ENCODE measurements at regions not wholly inside any gene's neighbourhood (a gene's known extent, or its start where the extent isn't known, plus 50 kb on each side); places are given as distances from the start of the nearest gene placed in this dataset.

DNA sequence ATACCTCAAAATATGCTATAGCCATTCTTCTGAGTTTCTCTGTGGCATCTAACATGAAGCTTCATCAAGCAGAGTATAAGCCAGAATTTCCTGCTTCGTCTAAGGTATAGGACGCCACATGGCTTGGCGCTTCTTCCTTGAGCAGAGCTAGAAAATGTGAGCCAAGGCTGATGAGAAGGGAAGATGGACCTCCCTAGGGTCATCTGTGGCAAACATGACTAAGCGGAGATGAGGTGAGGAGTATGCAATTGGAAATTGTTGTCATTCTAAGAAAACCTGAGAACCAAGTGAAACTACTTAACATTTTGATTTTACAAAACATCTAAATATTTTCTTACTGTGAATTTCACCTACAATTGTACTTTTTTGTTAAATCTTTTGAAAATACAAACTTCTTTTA lies 466.5 kb downstream of the PSAT1 start:
- no peak for DNase-seq

DNA sequence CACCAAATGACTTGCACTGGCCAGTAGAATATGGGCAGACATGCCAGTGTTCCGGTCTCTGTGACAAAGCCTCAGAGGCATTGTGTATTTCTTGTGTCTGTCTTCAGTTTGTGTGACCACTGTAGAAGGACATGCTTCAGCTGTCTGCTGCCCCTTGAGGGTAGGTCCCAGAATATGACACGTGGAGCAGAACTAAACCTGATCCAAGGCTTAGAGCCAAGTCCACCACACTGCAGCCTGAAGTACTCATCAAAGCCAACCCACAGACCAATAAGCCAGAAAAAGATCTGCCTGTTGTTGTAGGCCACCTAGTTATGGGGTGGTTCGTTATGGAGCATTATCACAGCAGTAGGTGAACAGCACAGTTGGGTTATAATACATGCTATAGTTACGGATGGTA lies 468.9 kb downstream of the PSAT1 start:
- peak; percentile 39 for DNase-seq

DNA sequence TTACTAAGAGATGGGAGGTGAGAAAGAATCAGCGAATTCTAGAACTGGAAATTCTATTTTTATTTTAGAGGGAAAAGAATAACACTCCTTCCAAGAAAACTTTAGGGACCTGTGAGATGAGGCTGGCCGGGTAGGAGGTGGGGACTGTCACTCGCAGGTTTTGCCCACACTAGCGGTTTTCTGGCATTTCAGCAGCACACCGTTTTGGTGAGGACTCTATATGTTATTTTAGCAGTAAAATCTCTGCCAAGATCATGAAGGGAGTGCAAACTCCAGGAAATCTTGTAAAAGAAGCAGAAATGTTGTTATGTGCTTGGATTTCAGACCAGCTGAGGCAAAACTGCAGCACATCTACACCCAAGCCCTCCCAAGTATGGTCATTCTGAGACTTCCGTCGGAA lies 470.6 kb downstream of the PSAT1 start:
- DNase-seq: no peak

DNA sequence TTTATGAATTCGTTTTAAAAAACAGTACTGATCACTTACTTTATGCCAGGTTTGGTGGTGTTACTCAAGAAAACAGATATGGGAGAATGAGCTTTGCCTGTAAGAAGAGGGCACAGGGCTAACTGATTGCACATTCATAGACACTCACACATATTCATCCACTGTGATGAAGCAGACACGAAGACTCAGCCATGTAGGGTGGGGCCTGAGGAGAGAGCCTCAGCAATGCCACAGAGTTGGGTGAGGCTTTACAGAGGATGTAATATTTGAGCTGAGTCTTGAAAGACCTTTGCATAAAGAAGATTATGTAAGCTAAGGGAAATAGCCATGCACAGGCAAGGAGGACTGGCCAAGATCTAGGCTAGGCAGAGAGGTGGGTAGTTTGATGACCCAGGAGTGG lies 472.8 kb downstream of the PSAT1 start:
- DNase-seq: no peak

DNA sequence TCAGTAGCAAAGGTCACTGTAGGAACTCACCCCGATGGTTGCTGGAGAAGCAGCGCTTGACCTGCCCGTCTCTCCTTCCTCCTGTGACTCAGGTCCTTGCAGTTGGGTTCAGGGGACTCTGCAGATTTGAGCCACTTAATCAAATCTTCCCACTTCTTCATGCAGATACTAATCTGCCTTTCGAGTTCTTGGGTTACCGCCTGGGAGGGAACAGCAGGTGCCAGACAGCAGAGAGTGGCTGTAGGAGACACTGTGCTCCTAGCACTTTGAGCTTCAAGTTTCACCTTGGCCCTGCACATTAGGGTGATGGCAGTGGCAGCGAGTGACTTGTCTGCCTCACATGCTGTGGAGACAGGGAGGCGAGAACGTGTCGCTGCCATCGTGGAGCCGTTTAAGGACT lies 478.3 kb downstream of the PSAT1 start:
- DNase-seq: no peak

DNA sequence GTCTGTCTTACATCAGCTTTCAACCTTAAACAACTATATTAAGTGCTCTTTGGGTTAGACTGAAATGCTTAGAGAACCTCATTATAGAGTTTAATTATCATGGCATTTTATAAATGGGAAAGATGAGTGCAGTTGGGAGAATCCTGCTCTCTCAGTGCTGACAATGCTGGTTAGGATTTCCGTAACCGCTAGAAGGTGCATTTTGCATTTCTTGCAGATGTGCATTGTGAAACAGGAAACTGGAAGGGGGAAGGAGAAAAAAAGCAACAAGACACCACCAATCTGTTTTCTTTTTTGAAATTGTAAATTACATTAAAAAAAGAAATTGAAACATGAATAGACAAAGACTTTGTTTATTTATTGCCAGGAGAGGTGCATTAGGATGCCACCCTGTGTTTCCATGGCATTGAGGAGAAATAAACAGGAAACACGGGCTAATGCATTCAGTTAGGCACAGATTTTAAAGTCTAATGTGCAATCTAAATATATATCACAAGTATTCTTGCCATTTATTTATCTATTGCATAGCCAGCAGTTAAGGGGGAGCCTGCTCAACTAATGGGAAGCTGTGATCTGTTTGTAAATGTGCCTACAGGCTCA lies 478.9 kb downstream of the PSAT1 start:
- DNase-seq: no peak

DNA sequence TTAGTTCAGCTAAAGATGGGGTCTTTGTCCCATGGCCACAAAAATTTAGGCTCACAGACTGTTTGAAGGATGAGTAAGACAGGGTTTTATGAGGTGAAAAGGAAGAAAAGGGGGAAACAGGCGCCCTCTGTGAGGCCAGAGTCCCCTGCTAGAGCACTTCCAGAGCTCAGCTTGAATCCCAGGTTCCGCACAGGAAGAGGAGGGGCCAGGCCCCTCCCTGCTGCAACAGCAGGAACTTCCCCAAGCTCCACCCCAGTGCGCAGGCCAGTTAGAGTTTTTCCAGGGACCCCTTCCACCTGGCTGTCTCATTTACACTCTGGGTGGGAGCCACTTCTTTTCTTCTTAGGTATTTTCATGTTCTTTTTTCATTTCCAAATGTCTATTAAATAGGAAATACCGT lies 480.8 kb downstream of the PSAT1 start:
- no peak for DNase-seq

DNA sequence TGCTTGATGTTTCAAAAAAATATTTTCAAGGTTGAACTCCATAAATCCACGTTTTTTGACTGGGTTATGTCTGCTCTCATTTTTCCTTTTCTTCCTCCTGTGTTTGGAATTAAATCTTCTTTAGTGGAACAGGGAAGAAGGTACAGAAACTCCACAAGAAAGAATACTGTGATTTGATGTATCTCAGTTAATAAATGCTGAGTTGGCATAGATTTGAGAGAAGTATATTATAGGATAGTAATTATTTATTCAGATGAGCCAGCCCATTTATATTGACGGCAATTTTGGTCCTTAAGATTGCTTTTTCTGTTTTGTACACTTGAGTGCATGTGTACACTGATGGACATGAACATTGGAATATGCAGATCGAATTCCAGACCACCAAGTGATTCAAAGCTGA lies 481.4 kb downstream of the PSAT1 start:
- no peak for DNase-seq

DNA sequence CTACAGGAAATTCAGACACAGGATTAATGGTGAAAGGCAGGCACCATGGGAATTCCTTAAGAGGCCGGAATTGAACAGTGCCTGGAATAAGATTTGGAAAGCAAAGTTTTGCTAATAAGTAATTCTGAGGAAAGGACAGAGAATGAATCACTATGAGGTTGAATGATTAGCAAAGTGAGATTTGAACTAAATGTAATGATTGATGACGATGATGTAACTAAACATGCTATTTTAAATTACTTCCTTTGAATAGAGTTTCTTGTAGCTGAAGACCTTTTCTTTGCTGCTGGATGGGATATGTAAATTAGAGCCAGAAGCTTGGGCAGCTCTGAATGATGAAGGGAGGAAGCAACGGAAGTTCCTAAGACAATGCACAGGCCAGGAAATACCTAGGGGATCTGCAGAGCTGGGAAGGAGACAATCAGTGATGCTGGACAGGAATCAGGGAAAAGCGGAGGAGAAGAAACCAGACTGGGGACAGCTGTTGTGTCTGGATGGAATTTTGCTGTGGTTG lies 482.0 kb downstream of the PSAT1 start:
- no peak for DNase-seq

DNA sequence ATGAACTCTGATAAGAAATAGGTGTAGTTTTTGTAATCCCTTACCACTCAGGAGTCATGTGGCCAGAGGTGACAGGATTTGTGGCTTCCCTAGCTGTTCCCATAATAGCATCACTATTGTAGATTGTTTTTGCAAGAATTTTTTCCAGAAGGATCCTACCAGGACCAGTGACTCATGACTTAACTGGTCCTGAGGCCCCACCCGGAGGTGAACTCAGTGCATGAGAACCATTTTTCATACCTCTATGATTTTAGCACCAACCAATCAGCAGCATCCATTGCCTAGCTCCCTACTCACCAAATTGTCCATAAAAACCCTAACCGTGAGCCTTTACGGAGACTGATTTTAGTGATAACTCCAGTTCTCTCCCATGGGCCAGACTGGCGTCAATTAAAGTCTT lies 484.8 kb downstream of the PSAT1 start:
- DNase-seq: no peak

DNA sequence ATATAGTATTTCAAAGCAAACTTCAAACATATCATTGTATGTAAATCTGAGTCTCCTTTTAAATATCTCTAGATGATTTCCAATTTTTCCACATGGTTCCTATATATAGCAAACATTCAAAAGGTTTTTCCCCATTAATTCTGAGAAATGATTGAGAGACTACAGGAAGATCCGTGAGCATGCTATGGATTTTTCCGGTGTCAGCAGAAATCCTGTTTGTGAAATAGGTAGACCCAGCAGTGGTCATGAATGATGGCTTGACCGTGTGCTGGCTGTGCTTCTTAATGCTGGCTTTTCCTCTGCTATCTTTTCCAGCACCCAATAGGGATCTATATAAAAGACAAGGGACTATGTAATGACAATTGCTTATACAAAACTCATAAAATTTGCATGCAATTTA lies 485.3 kb downstream of the PSAT1 start:
- DNase-seq: no peak

DNA sequence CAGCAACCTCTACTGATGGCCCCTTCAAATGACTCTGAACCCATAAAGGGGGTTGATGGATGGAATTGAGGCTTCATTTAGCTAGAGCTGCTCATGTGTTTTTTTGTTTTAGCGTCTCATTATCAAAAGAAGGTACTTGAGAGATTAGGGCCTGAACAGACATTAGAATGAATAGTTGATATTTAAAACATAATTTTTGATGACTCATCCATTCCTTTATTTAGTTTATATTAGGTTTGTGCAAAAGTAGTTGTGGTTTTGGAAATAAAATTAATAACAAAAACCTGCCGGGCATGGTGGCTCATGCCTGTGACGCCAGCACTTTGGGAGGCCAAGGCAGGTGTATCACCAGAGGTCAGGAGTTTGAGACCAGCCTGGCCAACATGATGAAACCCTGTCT lies 485.9 kb downstream of the PSAT1 start:
- no peak for DNase-seq

DNA sequence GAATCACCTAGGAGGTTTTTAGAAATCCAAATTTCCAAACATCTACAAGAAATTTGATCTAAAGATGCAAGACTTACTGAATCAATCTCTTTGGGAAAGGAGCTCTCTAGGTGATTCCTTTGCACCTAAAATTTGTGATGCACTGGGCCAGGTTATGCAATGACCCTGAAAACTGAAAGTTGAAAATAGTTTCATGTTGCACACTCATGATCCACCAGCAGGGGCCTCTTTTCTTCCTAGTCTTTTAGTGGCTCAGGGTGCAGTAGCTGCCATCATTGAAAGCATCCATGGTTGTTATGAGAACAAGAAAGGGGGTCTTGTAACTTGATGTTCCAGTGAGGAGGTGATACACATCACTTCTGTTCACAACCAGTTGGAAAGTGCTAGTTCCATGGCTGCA lies 486.8 kb downstream of the PSAT1 start:
- no peak for DNase-seq

DNA sequence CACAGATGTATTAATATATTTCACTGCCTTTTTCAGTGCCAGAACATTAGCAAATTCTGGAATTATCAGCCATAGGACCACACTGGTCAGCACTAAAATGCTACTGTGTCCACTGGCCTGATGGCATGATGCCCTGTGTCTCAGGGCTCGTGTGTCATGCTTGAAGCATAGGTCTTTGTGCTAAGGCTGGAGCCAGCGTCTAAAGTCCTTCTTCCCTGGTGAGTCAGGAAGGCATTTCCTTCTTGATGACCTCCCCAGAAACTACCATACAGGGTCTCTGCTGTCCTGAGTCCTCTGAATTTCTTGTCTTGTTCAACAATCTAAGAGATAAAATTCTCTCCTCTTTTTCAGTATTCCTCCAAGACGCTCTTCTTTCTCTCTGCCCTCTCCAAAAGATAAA lies 489.9 kb downstream of the PSAT1 start:
- DNase-seq: no peak

DNA sequence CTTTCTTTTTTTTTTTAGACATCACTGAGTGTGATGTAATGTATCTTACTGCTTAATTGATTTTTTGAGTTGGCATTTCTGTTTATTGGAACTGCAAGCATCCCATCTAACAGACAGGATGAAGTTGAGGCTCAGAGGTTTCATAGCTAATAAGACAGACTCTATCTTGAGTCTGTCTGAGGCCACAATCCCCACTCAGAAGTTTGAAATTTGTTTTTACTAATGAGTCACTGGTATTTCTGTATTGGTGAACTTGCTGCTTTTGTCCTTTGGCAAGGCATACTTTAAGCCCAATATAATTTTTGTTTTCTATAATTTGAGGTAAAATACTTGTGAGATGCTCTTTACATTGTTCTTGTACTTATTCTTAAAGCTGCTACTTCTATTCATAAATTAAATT lies 491.2 kb downstream of the PSAT1 start:
- no peak for DNase-seq

DNA sequence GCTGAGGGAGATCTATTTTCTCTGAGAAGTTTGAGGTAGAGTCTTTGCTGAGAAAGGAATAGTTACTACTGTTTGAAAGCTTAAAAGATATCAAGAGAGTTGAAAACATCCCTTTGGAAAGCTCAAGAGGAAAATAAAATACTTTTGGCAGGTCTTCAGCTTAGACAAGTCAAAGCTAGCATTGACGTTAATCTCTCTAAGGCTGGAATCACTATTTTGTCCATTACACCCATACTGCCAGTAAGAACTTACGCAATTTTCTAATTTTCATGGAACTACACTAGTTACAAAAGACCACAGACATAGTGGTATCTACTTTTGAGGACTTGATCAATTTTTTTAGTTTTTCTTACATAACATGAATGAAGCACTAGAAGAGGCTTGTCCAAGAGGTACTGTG lies 494.9 kb downstream of the PSAT1 start:
- no peak for DNase-seq

DNA sequence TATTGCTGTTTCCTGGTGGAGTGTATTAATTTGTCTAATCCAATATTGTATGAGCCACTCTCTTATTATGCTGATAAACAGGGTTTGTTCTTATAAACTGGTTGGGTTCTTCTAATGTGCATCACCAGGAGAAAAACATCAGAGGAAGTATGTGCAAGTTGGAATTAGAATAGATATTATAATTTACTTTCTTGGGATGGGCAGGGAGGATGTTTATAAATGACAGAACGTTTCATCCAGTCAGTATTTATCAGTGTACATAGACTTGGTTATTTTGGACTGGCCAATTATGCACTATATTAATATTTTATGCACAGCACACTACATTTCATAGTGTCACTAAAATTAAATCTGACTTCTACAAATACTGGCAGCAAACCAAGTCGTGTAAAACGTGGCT lies 495.8 kb downstream of the PSAT1 start:
- no peak for DNase-seq

DNA sequence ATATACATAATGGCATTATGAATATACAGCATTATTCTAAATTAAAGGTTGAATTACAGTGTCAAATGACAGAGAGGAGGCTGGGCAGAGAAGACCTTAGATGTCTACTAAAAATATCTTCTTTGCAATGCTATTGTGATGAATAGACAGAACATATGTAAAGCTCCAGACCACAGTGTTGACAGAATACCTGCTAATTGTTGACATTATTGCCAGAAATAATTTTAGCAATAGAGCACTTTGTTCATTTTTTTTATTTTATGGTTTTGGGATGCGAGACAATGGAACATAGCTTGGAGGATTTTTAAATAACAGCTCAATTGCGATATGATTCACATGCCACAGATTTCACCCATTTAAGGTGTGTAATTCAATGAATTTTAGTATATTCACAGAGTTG lies 508.8 kb downstream of the PSAT1 start:
- DNase-seq: no peak

DNA sequence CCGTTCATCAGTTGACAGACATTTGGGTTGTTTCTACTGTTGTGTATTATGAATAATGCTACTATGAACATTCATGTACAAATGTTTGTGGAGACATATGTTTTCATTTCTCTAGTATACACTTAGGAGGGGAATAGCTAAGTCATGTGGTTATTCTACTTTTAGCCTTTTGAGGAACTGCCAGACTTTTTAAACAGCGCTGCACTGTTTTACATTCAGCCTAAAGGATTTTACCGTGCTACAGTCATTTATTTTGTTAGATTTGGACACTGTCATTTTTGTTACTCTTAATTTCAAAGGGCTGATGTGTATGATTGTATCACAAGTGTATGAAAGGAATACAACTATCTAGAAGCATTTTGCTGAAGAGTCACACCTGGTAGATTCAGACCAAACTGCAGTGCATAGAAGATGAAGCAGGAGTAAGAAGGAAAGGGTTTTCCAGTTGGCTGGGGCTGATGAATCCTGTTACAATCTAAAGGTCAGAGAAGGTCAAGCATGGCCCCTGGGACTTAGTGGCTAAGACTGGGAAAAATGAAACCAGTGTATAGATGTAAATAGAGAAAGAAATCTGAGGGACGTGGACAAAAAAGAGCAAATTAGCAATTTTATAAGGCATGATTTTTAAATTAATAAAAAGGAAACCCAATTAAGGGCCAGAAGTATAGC lies 509.7 kb downstream of the PSAT1 start:
- DNase-seq: no peak

DNA sequence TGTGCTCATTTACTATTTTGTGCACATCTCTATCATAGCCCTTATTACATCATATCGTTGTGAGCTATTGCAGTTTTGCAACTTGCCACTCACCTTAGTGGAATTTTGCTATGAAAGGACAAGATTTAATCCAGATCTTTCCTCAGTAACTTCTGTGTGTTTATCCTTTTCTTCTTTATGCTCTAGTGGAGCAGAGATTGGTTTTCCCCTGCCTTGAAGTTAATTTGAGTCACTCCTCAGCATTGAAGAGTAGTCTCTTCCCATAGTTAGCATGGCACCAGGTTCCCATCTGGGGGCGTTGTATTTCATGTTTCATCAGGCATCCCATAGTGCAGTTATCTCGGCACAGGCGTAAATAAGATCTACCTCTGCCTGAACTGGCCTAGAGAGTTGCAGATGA lies 510.4 kb downstream of the PSAT1 start:
- DNase-seq: no peak

DNA sequence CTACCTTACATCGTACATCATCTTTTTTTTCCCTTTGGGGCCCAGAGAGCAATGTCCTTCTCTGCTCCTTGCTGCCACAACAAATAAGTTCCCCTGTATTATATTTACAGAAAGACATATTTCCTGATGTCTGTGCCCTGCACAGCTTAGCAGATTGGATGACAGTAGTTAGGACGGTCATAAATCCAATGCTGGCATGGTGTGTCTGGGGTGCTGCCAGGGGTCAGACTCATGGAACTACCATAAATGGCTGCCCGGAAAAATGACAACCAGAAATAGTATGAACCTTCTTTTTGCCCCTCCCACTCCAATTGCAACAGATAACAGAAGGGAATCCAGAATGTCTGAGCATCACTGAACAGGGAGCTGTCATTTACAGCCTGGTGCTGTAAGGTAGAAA lies 511.1 kb downstream of the PSAT1 start:
- no peak for DNase-seq

DNA sequence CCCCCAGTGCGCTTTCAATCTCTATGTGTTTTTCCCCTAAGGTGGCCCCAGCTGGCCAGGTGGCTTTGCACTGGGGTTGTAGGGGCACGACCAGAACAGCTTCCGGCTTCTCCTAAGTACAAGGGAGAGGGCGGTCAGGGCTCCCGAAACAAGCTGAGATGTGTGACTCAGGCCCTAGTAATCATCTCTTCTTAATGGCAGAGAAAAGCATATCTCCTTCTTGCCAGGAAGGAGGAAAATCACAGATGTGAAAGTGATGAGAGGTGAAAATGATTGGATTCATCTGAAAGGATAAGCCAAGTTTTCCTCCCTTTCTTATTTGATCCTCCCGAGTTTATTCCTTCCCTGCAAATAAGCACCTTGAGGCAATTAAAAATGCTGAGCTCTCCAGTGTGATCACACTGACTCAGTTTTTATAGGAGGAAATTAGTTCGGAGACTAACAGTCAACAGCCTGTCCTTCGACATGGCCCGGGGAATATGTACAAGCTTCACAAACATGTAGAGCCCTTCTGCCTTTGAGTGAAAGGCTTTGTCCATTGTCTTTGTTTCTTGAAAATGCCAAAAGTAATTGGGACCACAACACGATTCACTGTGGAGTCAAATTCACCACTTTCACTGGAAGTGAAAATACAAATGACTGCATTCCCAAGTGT lies 514.8 kb downstream of the PSAT1 start:
- no peak for DNase-seq

DNA sequence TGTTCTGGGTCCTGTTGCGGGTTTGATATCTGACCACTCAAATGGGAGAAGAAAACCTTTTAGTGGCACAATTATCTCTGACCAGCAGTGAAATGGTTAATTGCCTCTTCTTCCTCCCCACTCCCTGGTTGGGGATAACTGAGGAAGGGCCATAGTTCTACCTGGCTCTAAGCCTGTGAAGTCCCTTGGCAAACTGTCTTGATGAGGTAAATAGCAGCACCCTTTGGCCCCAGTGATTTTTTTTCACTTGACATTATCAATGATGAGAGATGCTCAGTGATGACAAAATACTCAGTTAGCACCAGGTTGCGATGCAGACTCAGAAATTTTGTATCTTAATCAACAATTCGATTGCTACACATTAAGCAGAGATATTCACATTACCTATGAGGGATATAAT lies 515.7 kb downstream of the PSAT1 start:
- DNase-seq: no peak

DNA sequence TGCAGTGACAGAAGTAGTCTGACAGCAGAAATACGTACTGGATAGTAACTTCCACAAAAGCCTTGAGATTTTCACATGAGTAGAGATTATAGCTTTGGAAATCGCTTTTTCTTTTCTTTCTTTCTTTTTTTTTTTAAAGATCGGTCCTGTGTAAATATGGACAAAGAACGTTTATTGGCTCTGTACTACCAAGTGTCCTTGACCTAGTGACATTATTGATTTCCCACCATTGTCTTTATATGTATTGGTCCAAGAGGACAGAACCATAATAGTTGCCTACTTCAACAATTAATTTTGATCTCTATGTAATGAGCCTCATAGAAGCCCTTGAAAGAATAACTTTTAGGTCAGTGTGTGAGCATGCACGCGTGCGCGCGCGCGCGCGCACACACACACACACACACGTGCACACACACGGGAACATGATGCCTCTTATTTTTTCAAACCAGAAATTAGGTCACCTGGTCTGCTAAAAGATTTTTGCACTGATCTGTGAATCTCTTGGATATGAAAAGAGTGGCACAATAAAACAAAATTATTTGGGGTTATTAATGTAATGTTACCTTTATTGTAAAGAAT lies 516.8 kb downstream of the PSAT1 start:
- DNase-seq: no peak
